ENCODE measurements at regions not wholly inside any gene's neighbourhood (a gene's known extent, or its start where the extent isn't known, plus 50 kb on each side); places are given as distances from the start of the nearest gene placed in this dataset.
"Not testable (repeated sequence)": the region's sequence is repeated elsewhere in the genome, so short reads cannot be mapped to it uniquely, and the experiment has no call there.

GRCh38 chr21:33997436-33997835 lies 75.9 kb upstream of the MRPS6 start:
- Histone ChIP-seq H3K27me3 (ENCODE audit: low read depth, low read length) (no peaks in the 10 kb centered on the region), H3K27ac (ENCODE audit: low read length) (no peak overlapping the region), H3K4me2 (ENCODE audit: low read length) (no peak overlapping the region), H2AFZ (ENCODE audit: low read depth, low read length) (no peak overlapping the region), H3K9ac (ENCODE audit: low read length) (no peak overlapping the region), H3K4me3 (ENCODE audit: low read length) (no peak overlapping the region), H4K20me1 (ENCODE audit: insufficient read depth, low read length) (no peaks in the 10 kb centered on the region), H3K9me3 (ENCODE audit: insufficient read depth, low read length) (no peaks in the 10 kb centered on the region), H3K79me2 (ENCODE audit: low read length) (no peaks in the 10 kb centered on the region), H3K36me3 (replicated peaks; ENCODE audit: low read depth, low read length) (no peaks in the 10 kb centered on the region), H3K4me1 (ENCODE audit: low read length) (no peaks in the 10 kb centered on the region)
- TF ChIP-seq, protein P1, sequence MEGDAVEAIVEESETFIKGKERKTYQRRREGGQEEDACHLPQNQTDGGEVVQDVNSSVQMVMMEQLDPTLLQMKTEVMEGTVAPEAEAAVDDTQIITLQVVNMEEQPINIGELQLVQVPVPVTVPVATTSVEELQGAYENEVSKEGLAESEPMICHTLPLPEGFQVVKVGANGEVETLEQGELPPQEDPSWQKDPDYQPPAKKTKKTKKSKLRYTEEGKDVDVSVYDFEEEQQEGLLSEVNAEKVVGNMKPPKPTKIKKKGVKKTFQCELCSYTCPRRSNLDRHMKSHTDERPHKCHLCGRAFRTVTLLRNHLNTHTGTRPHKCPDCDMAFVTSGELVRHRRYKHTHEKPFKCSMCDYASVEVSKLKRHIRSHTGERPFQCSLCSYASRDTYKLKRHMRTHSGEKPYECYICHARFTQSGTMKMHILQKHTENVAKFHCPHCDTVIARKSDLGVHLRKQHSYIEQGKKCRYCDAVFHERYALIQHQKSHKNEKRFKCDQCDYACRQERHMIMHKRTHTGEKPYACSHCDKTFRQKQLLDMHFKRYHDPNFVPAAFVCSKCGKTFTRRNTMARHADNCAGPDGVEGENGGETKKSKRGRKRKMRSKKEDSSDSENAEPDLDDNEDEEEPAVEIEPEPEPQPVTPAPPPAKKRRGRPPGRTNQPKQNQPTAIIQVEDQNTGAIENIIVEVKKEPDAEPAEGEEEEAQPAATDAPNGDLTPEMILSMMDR (IDR thresholded peaks at IDR 0.05; ENCODE audit: low read depth, low read length): no peak
- no peak for TF ChIP-seq EZH2phosphoT487 (IDR thresholded peaks at IDR 0.05; ENCODE audit: low read depth)

GRCh38 chr21:33994373-33994772 lies 78.8 kb upstream of the ATP5PO start:
- Histone ChIP-seq H2AFZ (ENCODE audit: low read depth, low read length) (no peak overlapping the region), H3K79me2 (ENCODE audit: low read length) (no peaks in the 10 kb centered on the region), H3K4me2 (ENCODE audit: low read length) (no peak overlapping the region), H3K9me3 (ENCODE audit: insufficient read depth, low read length) (no peaks in the 10 kb centered on the region), H3K27ac (ENCODE audit: low read length) (no peak overlapping the region), H3K36me3 (replicated peaks; ENCODE audit: low read depth, low read length) (no peaks in the 10 kb centered on the region), H3K4me1 (ENCODE audit: low read length) (no peaks in the 10 kb centered on the region), H3K4me3 (ENCODE audit: low read length) (no peak overlapping the region), H3K9ac (ENCODE audit: low read length) (no peak overlapping the region), H3K27me3 (ENCODE audit: low read depth, low read length) (no peaks in the 10 kb centered on the region), H4K20me1 (ENCODE audit: insufficient read depth, low read length) (no peaks in the 10 kb centered on the region)
- TF ChIP-seq EZH2phosphoT487 (IDR thresholded peaks at IDR 0.05; ENCODE audit: low read depth): no peak
- TF ChIP-seq, protein P1 (IDR thresholded peaks at IDR 0.05; ENCODE audit: low read depth, low read length): no peak

DNA sequence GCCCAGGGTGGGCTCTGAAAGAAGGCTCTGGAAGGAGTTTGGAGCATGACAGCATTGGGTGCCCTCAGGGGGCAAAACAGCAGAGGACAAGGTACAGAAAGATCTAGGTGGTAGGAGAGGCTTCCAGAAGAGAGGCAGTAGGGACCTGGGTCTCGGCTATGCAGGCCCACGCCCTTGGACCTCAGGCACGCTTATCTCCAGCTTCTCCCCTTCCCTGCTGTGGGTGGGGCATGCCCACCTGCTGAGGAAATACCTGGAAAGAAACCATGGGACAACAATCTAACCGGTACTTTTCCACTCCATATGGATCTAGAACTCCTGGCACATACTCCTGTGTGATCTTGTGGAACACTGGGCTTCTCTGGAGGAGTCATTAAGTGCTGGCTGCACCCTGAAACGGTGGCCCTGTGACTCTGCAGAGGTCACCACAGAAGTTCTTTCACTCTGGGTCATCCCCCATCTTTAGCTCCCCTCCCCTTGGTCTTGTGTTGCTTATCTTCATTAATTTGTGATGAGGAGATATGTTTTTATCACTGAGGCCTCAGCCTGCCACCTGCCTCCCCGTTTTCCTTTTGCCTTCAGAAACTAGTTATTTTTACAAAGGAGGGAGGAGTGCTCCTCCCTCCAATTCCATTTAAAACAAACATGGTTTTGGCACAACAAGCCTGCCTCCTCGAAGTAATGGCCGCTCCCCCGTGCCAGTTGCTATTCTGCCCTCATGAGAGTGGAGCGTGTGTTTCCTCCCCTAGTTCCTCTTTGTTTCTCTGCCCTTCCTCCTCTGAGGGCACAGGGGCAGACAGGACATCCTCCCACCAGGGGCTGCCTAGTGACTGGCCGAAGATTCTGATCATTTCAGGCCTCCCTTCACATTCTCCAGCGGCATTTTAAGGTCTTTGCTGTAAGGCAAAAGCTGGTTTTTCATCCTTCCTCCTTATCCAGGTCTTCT lies 78.0 kb upstream of the ATP5PO start:
- Histone ChIP-seq H3K36me3 (replicated peaks; ENCODE audit: low read depth, low read length) (no peaks in the 10 kb centered on the region), H4K20me1 (ENCODE audit: insufficient read depth, low read length) (no peaks in the 10 kb centered on the region), H3K4me2 (ENCODE audit: low read length) (no peak overlapping the region), H3K9me3 (ENCODE audit: insufficient read depth, low read length) (no peaks in the 10 kb centered on the region), H3K27me3 (ENCODE audit: low read depth, low read length) (no peaks in the 10 kb centered on the region), H3K9ac (ENCODE audit: low read length) (no peak overlapping the region), H3K27ac (ENCODE audit: low read length) (no peak overlapping the region), H3K4me1 (ENCODE audit: low read length) (no peaks in the 10 kb centered on the region), H3K79me2 (ENCODE audit: low read length) (no peaks in the 10 kb centered on the region), H3K4me3 (ENCODE audit: low read length) (no peak overlapping the region), H2AFZ (ENCODE audit: low read depth, low read length) (no peak overlapping the region)
- TF ChIP-seq EZH2phosphoT487 (IDR thresholded peaks at IDR 0.05; ENCODE audit: low read depth): no peak
- TF ChIP-seq, protein P1 (IDR thresholded peaks at IDR 0.05; ENCODE audit: low read depth, low read length): no peak

GRCh38 chr21:33992412-33992811 lies 76.8 kb upstream of the ATP5PO start:
- not testable (repeated sequence) for H3K9me3 ChIP-seq (ENCODE audit: insufficient read depth, low read length)

More at GRCh38 chr21:33992412-33992811, 76.8 kb upstream of the ATP5PO start:
- H3K4me3 ChIP-seq (ENCODE audit: low read length); H3K27me3 ChIP-seq (ENCODE audit: low read depth, low read length); H3K4me1 ChIP-seq (ENCODE audit: low read length); H3K79me2 ChIP-seq (ENCODE audit: low read length); H3K9ac ChIP-seq (ENCODE audit: low read length); H2AFZ ChIP-seq (ENCODE audit: low read depth, low read length); H4K20me1 ChIP-seq (ENCODE audit: insufficient read depth, low read length); H3K4me2 ChIP-seq (ENCODE audit: low read length); H3K36me3 ChIP-seq (replicated peaks; ENCODE audit: low read depth, low read length); H3K27ac ChIP-seq (ENCODE audit: low read length): not testable (repeated sequence)

Data from OCI-LY3 (cell line).